ENCODE measurements at regions not wholly inside any gene's neighbourhood (a gene's known extent, or its start where the extent isn't known, plus 50 kb on each side); places are given as distances from the start of the nearest gene placed in this dataset.

DNA sequence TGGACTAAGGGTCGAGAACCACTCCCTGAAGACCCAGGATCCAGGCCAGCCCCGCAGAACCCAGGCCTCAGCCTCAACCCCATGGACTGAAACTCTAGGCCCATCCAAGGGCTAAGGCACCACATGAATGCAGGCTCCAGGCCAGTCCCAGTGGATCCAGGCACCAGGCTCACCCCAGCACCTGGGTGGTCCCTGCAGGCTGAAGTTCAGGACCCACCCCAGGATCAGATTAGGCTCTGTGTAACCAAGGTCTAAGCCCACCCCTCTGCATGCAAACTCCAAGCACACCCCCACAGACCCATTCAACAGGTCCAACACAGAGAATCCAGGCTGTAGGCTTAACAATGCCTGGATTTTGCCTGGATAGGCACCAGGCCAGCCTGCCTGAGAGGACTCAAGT lies 1876.2 kb downstream of the PCDH9 start:
- no peak for TF ChIP-seq SUZ12 (IDR thresholded peaks at IDR 0.05; ENCODE audit: extremely low read depth, insufficient read depth, insufficient read length)
- no peak for TF ChIP-seq ZNF274 (IDR thresholded peaks at IDR 0.05; ENCODE audit: low read depth, low read length)
